Stomach (tissue), 8 donors: ENCODE measurements at regions not wholly inside any gene's neighbourhood (a gene's known extent, or its start where the extent isn't known, plus 50 kb on each side); places are given as distances from the start of the nearest gene placed in this dataset.

Source experiments
- DNase-seq, 2 donors: peaks; one replicate each; pipeline versions ENCODE4 v3.0.0 to v3.0.0-alpha.2; 2013 to 2019
- H3K27ac ChIP-seq, 5 donors: fragments of 200-600 bp in 4 of 5; sonication (generic) in 4 of 5; one replicate each; pipeline ENCODE4 v1.5.1; 2013 to 2019; ENCODE audit warnings: mild to moderate bottlenecking in 1 of 5, moderate library complexity in 1 of 5
- H3K27me3 ChIP-seq, 3 donors: fragments of 200-600 bp; sonication (generic); one replicate each; pipeline ENCODE4 v1.5.1; 2017 to 2019; ENCODE audit warnings: mixed run types in 1 of 3
- H3K36me3 ChIP-seq, 4 donors: fragments of 200-600 bp; sonication (generic); 1 replicate in 3 of 4; 2 replicates in 1 of 4; pipeline ENCODE4 v1.5.1; 2016 to 2019
- H3K4me1 ChIP-seq, 4 donors: fragments of 200-600 bp; sonication (generic); one replicate each; pipeline ENCODE4 v1.5.1; 2016 to 2019
- H3K4me3 ChIP-seq, 4 donors: fragments of 200-600 bp; sonication (generic) in 3 of 4; one replicate each; pipeline ENCODE4 v1.5.1; 2016 to 2019; ENCODE audit warnings: mild to moderate bottlenecking in 1 of 4
- H3K9me3 ChIP-seq, 4 donors: fragments of 200-600 bp; sonication (generic); one replicate each; pipeline ENCODE4 v1.5.1; 2016 to 2019
- CTCF ChIP-seq, 7 experiments: fragments of 450-650 bp in 4 of 7; fragments of 200-600 bp in 3 of 7; sonication (generic) in 3 of 7; IDR thresholded peaks; one replicate each; pipeline ENCODE4 v1.5.1; 2016 to 2019; ENCODE audit warnings: antibody characterized with exemption in 7 of 7, control low read depth in 2 of 7, mild to moderate bottlenecking in 1 of 7
- EP300 ChIP-seq: sonication (generic); formaldehyde crosslinking; IDR thresholded peaks from one replicate; pipeline ENCODE4 v1.6.1; 2017; ENCODE audit warnings: antibody characterized with exemption
- POLR2A ChIP-seq, 4 donors: fragments of 450-650 bp; IDR thresholded peaks; one replicate each; pipeline ENCODE4 v1.6.1; 2016; ENCODE audit warnings: antibody characterized with exemption in 4 of 4, control low read depth in 2 of 4, mild to moderate bottlenecking in 1 of 4, moderate library complexity in 1 of 4
- POLR2AphosphoS5 ChIP-seq, 3 donors: sonication (generic); formaldehyde crosslinking; IDR thresholded peaks; one replicate each; pipeline ENCODE4 v1.6.1; 2016; ENCODE audit warnings: antibody characterized with exemption in 3 of 3
- WGBS, 5 donors: extraction: QIAGEN DNeasy Blood & Tissue Kit in 3 of 5; methylation state at CpG; one replicate each; pipeline versions ENCODE4 v1.1.5 to v1.1.7; 2013 to 2018; 5-methylcytosine and 5-hydroxymethylcytosine counted together
- intact Hi-C: fragments of 100-400 bp; cut with DNase I; formaldehyde crosslinking; loops from one replicate; pipeline ENCODE4 v1.15.1; 2023; ENCODE audit warnings: low total_unique reads
- donor health status: healthy with polysubstance abuse.
- donor health status: Bipolar disorder and iron deficiency.
- donor health status: healthy.

- TF ChIP-seq POLR2A (IDR thresholded peaks at IDR 0.05) = no peak
- TF ChIP-seq EP300 = no peak
- no peak for TF ChIP-seq CTCF (IDR thresholded peaks at IDR 0.05)
- no peak for TF ChIP-seq POLR2AphosphoS5 (IDR thresholded peaks at IDR 0.05)
- 72 to 84% (median 80%) methylated on average over 7 of the region's 7 CpGs for WGBS, 5 donors
- intact Hi-C loops = no loop called here
- no peak overlapping the region for H3K27ac ChIP-seq
- no peaks in the 10 kb centered on the region for H3K27me3 ChIP-seq
- no peak overlapping the region for H3K4me3 ChIP-seq
- DNase-seq = no peak
- H3K9me3 ChIP-seq = no peaks in the 10 kb centered on the region
- peaks cover 0 to 8% (median 2%) of the 10 kb centered on the region in 4 donors for H3K4me1 ChIP-seq
- H3K36me3 ChIP-seq = no peaks in the 10 kb centered on the region
These were observed 60.2 kb upstream of the FLT1 start for GRCh38 chr13:28555096-28555495.

GRCh38 chr13:28553971-28554370 is 59.0 kb upstream of the FLT1 start:
- intact Hi-C loops = no loop called here
- no peak for DNase-seq
- Histone ChIP-seq H3K36me3 (no peaks in the 10 kb centered on the region), H3K27me3 (no peaks in the 10 kb centered on the region), H3K9me3 (no peaks in the 10 kb centered on the region), H3K4me3 (no peak overlapping the region), H3K27ac (no peak overlapping the region), H3K4me1 (peaks cover 0 to 8% (median 2%) of the 10 kb centered on the region in 4 donors)
- WGBS, 5 donors = 76 to 81% (median 79%) methylated on average over 5 of the region's 5 CpGs
- TF ChIP-seq POLR2AphosphoS5 (IDR thresholded peaks at IDR 0.05) (no peak), CTCF (IDR thresholded peaks at IDR 0.05) (no peak), POLR2A (IDR thresholded peaks at IDR 0.05) (no peak), EP300 (no peak)

GRCh38 chr13:28552288-28552687 is 57.4 kb upstream of the FLT1 start:
- H3K4me3 ChIP-seq = no peak overlapping the region
- no peaks in the 10 kb centered on the region for H3K4me1 ChIP-seq
- no peak overlapping the region for H3K27ac ChIP-seq
- H3K27me3 ChIP-seq = peaks cover 0 to 10% (median 0%) of the 10 kb centered on the region in 3 donors
- 30 to 49% (median 32%) methylated on average over 1 of the region's 1 CpG for WGBS, 5 donors
- no peak for TF ChIP-seq POLR2A (IDR thresholded peaks at IDR 0.05)
- no peak for TF ChIP-seq EP300
- no peak for TF ChIP-seq CTCF (IDR thresholded peaks at IDR 0.05)
- TF ChIP-seq POLR2AphosphoS5 (IDR thresholded peaks at IDR 0.05) = no peak
- no peaks in the 10 kb centered on the region for H3K9me3 ChIP-seq
- no peaks in the 10 kb centered on the region for H3K36me3 ChIP-seq
- no peak for DNase-seq
- intact Hi-C loops = no loop called here

GRCh38 chr13:28551498-28551895 is 56.6 kb upstream of the FLT1 start:
- WGBS, 5 donors = 78 to 89% (median 83%) methylated on average over 2 of the region's 2 CpGs
- TF ChIP-seq EP300 = no peak
- no peak for TF ChIP-seq POLR2A (IDR thresholded peaks at IDR 0.05)
- no peak for TF ChIP-seq CTCF (IDR thresholded peaks at IDR 0.05)
- TF ChIP-seq POLR2AphosphoS5 (IDR thresholded peaks at IDR 0.05) = no peak
- DNase-seq = no peak
- Histone ChIP-seq H3K27ac (no peak overlapping the region), H3K36me3 (no peaks in the 10 kb centered on the region), H3K9me3 (no peaks in the 10 kb centered on the region), H3K4me1 (no peaks in the 10 kb centered on the region), H3K27me3 (peaks cover 0 to 10% (median 0%) of the 10 kb centered on the region in 3 donors), H3K4me3 (no peak overlapping the region)
- intact Hi-C loops = no loop called here
